T-helper 2 cell treated with Interferon-gamma antibody and Interleukin-4, amounts not matched to agents 5 μg/mL and 100 μg/mL, for 36 hours (primary cell): ENCODE measurements at regions not wholly inside any gene's neighbourhood (a gene's known extent, or its start where the extent isn't known, plus 50 kb on each side); places are given as distances from the start of the nearest gene placed in this dataset.

Experiments used
- DNase-seq: peaks from one replicate; pipeline ENCODE4 v3.0.0; 2021; ENCODE audit warnings: low spot score
- H3K27ac Mint-ChIP-seq: one replicate; pipeline ENCODE4 v1.8.0; 2021; ENCODE audit warnings: mild to moderate bottlenecking, mixed read lengths
- H3K27me3 Mint-ChIP-seq: one replicate; pipeline ENCODE4 v1.8.0; 2021; ENCODE audit warnings: low read depth, mixed read lengths
- H3K36me3 Mint-ChIP-seq: one replicate; pipeline ENCODE4 v1.8.0; 2021; ENCODE audit warnings: low read depth, mixed read lengths
- H3K4me1 Mint-ChIP-seq: one replicate; pipeline ENCODE4 v1.8.0; 2021; ENCODE audit warnings: low read depth, mixed read lengths
- H3K4me3 Mint-ChIP-seq: one replicate; pipeline ENCODE4 v1.8.0; 2022; ENCODE audit warnings: mild to moderate bottlenecking, moderate library complexity, mixed read lengths
- H3K9me3 Mint-ChIP-seq: one replicate; pipeline ENCODE4 v1.8.0; 2021; ENCODE audit warnings: mixed read lengths

GRCh38 chr5:6868575-6869215 is 155.5 kb downstream of the TENT4A start:
- Mint-ChIP-seq H3K27ac (no peak overlapping the region), H3K4me3 (no peak overlapping the region), H3K4me1 (no peaks in the 10 kb centered on the region), H3K27me3 (peaks cover 1% of the 10 kb centered on the region), H3K36me3 (no peaks in the 10 kb centered on the region), H3K9me3 (peaks cover under 1% of the 10 kb centered on the region)
- DNase-seq = no peak

- DNase-seq = no peak
- Mint-ChIP-seq H3K27ac (no peak overlapping the region), H3K4me3 (no peak overlapping the region), H3K4me1 (no peaks in the 10 kb centered on the region), H3K27me3 (peaks cover 2% of the 10 kb centered on the region), H3K36me3 (no peaks in the 10 kb centered on the region), H3K9me3 (no peaks in the 10 kb centered on the region)
These were observed 156.4 kb downstream of the TENT4A start for GRCh38 chr5:6869677-6870076.

DNA sequence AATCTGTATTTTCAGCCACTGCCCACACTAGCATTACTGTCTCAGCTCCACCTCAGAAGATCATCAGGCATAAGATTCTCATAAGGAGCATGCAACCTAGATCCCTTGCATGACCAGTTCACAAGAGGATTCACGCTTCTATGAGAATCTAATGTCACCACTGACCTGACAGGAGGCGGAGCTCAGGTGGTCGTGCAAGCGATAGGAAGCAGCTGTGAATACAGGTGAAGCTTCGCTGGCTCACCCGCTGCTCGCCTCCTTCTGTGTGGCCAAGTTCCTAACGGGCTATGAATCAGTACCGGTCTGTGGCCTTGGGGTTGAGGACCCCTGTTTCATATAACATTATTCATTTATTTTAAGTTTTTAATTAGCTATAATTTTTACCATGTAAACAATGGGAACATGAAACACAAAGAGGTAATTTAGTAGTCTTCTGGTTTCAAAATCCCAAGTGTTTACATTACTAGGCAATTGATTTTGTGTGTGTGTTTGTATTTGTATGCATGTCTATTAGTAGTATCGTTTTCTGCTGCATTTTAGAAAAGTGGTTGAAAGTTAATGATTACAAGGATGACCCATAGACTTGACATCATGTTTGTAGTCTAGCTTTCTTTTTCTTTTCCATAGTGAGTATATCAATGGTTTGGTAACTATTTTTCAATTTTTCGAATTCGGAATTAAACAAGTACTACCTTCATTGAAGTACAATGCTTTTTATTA is 159.4 kb downstream of the TENT4A start:
- DNase-seq = no peak
- Mint-ChIP-seq H3K27ac (no peak overlapping the region), H3K9me3 (no peaks in the 10 kb centered on the region), H3K36me3 (no peaks in the 10 kb centered on the region), H3K4me3 (no peak overlapping the region), H3K27me3 (peaks cover 2% of the 10 kb centered on the region), H3K4me1 (no peaks in the 10 kb centered on the region)

DNA sequence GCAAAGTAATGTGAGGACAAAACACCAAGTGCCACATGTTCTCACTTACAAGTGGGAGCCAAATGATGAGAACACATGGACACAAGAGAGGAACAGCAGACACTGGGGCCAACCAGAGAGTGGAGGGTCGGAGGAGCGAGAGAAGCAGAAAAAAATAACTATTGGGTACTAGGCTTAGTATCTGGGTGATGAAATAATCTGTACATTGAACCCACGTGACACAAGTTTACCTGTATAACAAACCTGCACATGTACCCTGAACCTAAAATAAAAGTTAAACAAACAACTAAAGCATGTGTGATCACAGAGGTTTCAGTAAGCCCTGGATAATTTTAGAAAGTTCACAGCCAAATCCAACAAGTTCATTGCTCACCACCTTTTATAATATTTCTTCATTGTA is 160.1 kb downstream of the TENT4A start:
- Mint-ChIP-seq H3K4me3 (no peak overlapping the region), H3K27ac (no peak overlapping the region), H3K9me3 (no peaks in the 10 kb centered on the region), H3K27me3 (peaks cover 2% of the 10 kb centered on the region), H3K36me3 (no peaks in the 10 kb centered on the region), H3K4me1 (no peaks in the 10 kb centered on the region)
- no peak for DNase-seq

- no peaks in the 10 kb centered on the region for H3K4me1 Mint-ChIP-seq
- no peak for DNase-seq
- no peak overlapping the region for H3K4me3 Mint-ChIP-seq
- peaks cover 2% of the 10 kb centered on the region for H3K27me3 Mint-ChIP-seq
- no peaks in the 10 kb centered on the region for H3K36me3 Mint-ChIP-seq
- no peak overlapping the region for H3K27ac Mint-ChIP-seq
- H3K9me3 Mint-ChIP-seq = no peaks in the 10 kb centered on the region
These were observed 162.1 kb downstream of the TENT4A start for GRCh38 chr5:6875376-6875775.

DNA sequence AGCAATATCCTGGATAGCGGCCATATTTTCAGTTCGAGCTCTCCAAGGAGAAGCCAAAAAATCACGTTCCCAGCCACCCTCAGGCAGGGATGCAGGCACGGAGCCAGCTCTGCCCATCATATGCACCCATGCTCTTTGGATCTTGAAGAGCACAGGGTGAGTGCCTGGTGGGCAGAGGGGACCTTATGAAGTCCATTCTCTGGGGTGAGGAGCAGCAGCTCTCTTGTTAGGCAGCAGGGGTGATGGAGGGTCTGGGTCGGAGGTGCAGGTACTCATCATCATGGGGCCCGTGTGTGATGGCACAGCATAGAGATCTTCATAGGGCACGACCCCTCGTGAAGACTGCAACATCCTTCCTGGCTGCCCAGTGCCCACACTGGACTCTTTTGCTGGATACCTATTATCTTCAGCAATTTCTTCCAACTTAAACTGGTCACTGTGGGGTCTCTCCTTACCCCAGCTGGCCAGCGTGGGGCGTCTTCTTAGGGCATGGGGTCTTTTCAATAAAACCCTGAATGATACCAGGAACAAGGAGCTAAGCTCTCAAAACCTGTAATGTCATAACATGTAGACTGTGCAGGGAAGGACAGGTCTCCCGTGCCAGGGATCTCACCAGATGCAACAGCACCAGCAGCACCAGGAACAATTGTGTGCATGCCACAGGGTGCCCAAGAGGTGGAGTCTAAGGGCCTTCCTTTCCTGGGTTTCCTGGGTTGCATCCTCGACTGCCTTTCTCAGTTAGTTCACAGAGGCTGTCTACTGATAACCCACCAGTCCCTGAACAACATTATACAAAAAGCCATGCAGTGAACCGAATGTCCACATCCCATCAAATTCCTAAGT is 165.0 kb downstream of the TENT4A start:
- Mint-ChIP-seq H3K27ac (no peak overlapping the region), H3K4me3 (no peak overlapping the region), H3K27me3 (peaks cover 2% of the 10 kb centered on the region), H3K4me1 (no peaks in the 10 kb centered on the region), H3K36me3 (no peaks in the 10 kb centered on the region), H3K9me3 (no peaks in the 10 kb centered on the region)
- DNase-seq = no peak

DNA sequence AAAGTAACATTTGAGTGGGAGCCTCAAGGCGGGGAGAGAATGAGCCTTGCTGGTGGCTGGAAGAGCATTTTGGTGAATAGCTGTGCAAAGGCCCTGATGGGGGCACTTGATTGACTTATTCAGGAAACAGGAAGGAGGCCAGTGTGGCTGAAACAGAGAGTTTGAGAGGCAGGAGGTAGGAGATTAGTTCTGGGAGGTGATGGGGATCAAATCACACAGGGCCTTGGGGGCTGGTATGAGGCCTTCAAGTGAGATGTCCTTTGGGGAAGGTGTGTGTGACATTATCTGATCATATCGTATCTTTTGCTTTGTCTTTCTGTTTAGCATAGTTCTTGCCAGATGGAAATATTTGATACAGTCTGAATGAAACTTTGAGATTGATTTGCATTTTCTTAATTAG is 172.3 kb downstream of the TENT4A start:
- peaks cover 5% of the 10 kb centered on the region for H3K4me1 Mint-ChIP-seq
- peaks cover 31% of the 10 kb centered on the region for H3K9me3 Mint-ChIP-seq
- H3K36me3 Mint-ChIP-seq = no peaks in the 10 kb centered on the region

GRCh38 chr5:6886866-6887265 is 173.6 kb downstream of the TENT4A start:
- no peak for DNase-seq
- Mint-ChIP-seq H3K27me3 (no peaks in the 10 kb centered on the region), H3K36me3 (no peaks in the 10 kb centered on the region), H3K4me1 (peaks cover 5% of the 10 kb centered on the region), H3K4me3 (no peak overlapping the region), H3K9me3 (peaks cover 31% of the 10 kb centered on the region), H3K27ac (no peak overlapping the region)

More for the DNA sequence above, 172.3 kb downstream of the TENT4A start:
- Mint-ChIP-seq H3K4me3 (no peak overlapping the region), H3K27me3 (no peaks in the 10 kb centered on the region), H3K27ac (no peak overlapping the region)
- DNase-seq = no peak

DNA sequence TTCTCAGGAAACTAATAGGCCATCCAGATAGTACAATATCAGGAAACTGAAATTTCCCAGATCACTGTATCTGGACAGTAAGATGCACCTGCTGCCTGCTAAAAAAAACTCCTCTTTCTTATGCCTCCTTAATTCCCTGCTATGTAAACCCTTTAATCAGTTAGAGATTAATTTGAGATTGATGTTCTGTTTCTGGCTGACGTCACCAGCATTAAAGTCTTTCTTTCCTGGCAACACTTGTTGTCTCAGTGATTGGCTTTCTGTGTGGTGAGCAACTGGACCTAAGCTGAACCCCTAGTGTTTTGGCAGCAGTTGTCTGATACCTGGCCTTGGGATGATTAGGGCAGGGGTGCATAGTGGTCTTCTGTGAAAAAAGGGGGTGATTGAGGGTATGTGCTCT is 175.8 kb downstream of the TENT4A start:
- Mint-ChIP-seq H3K4me1 (peaks cover 5% of the 10 kb centered on the region), H3K4me3 (no peak overlapping the region), H3K9me3 (peaks cover 31% of the 10 kb centered on the region), H3K36me3 (no peaks in the 10 kb centered on the region), H3K27ac (no peak overlapping the region), H3K27me3 (no peaks in the 10 kb centered on the region)
- no peak for DNase-seq

GRCh38 chr5:6899221-6899620 is 186.0 kb downstream of the TENT4A start:
- DNase-seq = no peak
- no peaks in the 10 kb centered on the region for H3K9me3 Mint-ChIP-seq
- H3K27me3 Mint-ChIP-seq = no peaks in the 10 kb centered on the region
- H3K27ac Mint-ChIP-seq = no peak overlapping the region
- H3K36me3 Mint-ChIP-seq = no peaks in the 10 kb centered on the region
- no peaks in the 10 kb centered on the region for H3K4me1 Mint-ChIP-seq
- H3K4me3 Mint-ChIP-seq = no peak overlapping the region

GRCh38 chr5:6900247-6901227 is 187.3 kb downstream of the TENT4A start:
- no peaks in the 10 kb centered on the region for H3K4me1 Mint-ChIP-seq
- no peaks in the 10 kb centered on the region for H3K27me3 Mint-ChIP-seq
- no peaks in the 10 kb centered on the region for H3K36me3 Mint-ChIP-seq
- DNase-seq = no peak
- H3K4me3 Mint-ChIP-seq = no peak overlapping the region
- H3K9me3 Mint-ChIP-seq = no peaks in the 10 kb centered on the region
- no peak overlapping the region for H3K27ac Mint-ChIP-seq

DNA sequence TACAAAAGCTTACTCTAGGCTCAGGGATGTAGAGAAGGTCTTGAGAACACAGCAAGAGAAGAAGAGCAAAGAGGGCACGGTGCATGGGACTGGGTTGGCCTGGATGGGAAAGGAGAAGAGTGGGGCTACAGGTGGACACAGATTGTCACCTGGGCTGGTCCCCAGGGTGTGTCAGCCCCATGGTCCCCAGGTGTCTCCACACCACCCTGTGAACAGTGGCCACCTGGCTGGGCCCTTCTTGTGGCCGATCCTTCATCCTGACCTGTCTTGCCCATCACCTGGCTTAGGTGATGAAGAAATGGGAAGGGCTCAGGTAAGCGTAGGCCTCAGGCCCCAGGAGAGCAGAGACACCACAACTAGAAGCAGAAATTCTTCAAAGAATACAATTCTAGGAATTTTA is 188.9 kb downstream of the TENT4A start:
- H3K9me3 Mint-ChIP-seq = no peaks in the 10 kb centered on the region
- DNase-seq = no peak
- H3K4me1 Mint-ChIP-seq = no peaks in the 10 kb centered on the region
- H3K36me3 Mint-ChIP-seq = no peaks in the 10 kb centered on the region
- H3K4me3 Mint-ChIP-seq = no peak overlapping the region
- H3K27me3 Mint-ChIP-seq = no peaks in the 10 kb centered on the region
- no peak overlapping the region for H3K27ac Mint-ChIP-seq

GRCh38 chr5:6902597-6902996 is 189.4 kb downstream of the TENT4A start:
- H3K4me3 Mint-ChIP-seq = no peak overlapping the region
- no peaks in the 10 kb centered on the region for H3K9me3 Mint-ChIP-seq

More at GRCh38 chr5:6902597-6902996, 189.4 kb downstream of the TENT4A start:
- no peaks in the 10 kb centered on the region for H3K4me1 Mint-ChIP-seq
- no peaks in the 10 kb centered on the region for H3K27me3 Mint-ChIP-seq
- no peak overlapping the region for H3K27ac Mint-ChIP-seq
- DNase-seq = no peak
- H3K36me3 Mint-ChIP-seq = no peaks in the 10 kb centered on the region
